KMS-11 (cell line): ENCODE measurements at regions not wholly inside any gene's neighbourhood (a gene's known extent, or its start where the extent isn't known, plus 50 kb on each side); places are given as distances from the start of the nearest gene placed in this dataset.
A peak's percentile ranks its signal among the peaks of the same experiment; 100 is the strongest.

ENCODE experiments used
- H2AFZ ChIP-seq: fragments of 200-600 bp; sonication (generic); 2 replicates; pipeline ENCODE4 v1.6.1; 2016; ENCODE audit warnings: antibody characterized with exemption, mixed run types, low read depth
- H3K27ac ChIP-seq: fragments of 200-600 bp; sonication (generic); 2 replicates; pipeline ENCODE4 v1.6.1; 2016; ENCODE audit warnings: mild to moderate bottlenecking, mixed run types
- H3K27me3 ChIP-seq: fragments of 200-600 bp; sonication (generic); 2 replicates; pipeline ENCODE4 v1.6.1; 2017; ENCODE audit warnings: mild to moderate bottlenecking, low read depth, mixed run types, moderate library complexity; ENCODE audit not compliant: insufficient read depth
- H3K36me3 ChIP-seq: fragments of 200-600 bp; sonication (generic); 2 replicates; pipeline ENCODE4 v1.6.1; 2017; ENCODE audit warnings: mild to moderate bottlenecking, mixed run types; ENCODE audit not compliant: insufficient read depth
- H3K4me1 ChIP-seq: fragments of 200-600 bp; sonication (generic); 2 replicates; pipeline ENCODE4 v1.6.1; 2016; ENCODE audit warnings: mild to moderate bottlenecking, low read depth, mixed run types; ENCODE audit not compliant: poor library complexity, severe bottlenecking
- H3K4me2 ChIP-seq: fragments of 200-600 bp; sonication (generic); 2 replicates; pipeline ENCODE4 v1.7.0; 2016; ENCODE audit warnings: mild to moderate bottlenecking, mixed run types
- H3K4me3 ChIP-seq: fragments of 200-600 bp; sonication (generic); IDR thresholded peaks from 2 replicates; pipeline ENCODE4 v1.6.1; 2017; ENCODE audit warnings: low read depth, low read length, mixed read lengths; ENCODE audit not compliant: insufficient read depth
- H3K79me2 ChIP-seq: fragments of 200-600 bp; sonication (generic); 2 replicates; pipeline ENCODE4 v1.6.1; 2016; ENCODE audit warnings: low read depth, mixed run types; ENCODE audit not compliant: insufficient read depth
- H3K9ac ChIP-seq: fragments of 200-600 bp; sonication (generic); 2 replicates; pipeline ENCODE4 v1.6.1; 2016; ENCODE audit warnings: mild to moderate bottlenecking, mixed run types
- H4K20me1 ChIP-seq: fragments of 200-600 bp; sonication (generic); 2 replicates; pipeline ENCODE4 v1.6.1; 2016; ENCODE audit warnings: mild to moderate bottlenecking, mixed run types; ENCODE audit not compliant: insufficient read depth
- CTCF ChIP-seq: fragments of 200-600 bp; sonication (generic); conservative IDR thresholded peaks from 2 replicates; pipeline ENCODE4 v1.6.1; 2017; ENCODE audit warnings: low read depth, mild to moderate bottlenecking, antibody characterized with exemption, low read length, moderate library complexity, mixed read lengths

DNA sequence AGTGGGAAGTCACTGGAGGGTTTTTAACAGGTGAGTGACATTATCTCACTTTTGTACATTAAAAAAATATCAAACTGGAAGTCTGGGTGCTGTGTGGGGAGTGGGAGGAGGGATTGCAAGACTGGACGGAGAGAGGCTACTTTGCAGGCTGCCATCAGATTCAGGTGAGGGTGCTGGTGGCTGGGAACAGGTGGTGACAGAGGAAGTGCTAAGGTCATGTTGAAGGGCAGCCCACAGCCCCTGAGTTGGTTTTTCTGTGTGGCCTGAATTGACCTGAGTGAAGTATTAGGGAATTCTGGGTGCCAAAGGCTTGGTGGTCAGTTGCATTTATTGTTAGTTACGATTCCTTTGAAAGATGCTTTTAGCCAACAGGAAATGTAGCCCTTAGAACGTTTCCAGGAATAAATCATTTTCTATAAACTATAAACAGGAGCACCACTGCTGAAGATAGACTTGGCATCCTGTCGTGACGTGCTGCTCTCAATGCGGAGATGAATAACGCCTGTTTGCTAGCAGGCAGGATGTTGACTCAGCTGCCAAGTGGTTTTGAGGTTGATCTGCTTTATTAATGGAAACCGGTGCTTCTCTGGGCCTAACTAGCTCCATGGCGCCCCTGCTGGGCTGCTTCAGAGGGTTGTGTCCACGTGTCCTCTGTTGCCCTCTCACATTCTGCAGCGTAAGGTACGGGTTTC is 707.5 kb upstream of the TMEM132C start:
- Histone ChIP-seq H3K4me3 (no peak overlapping the region), H3K36me3 (no peaks in the 10 kb centered on the region), H3K9ac (peak overlapping the region; percentile 35; the same call in 1 of the 2 replicates), H3K27ac (peak overlapping the region; percentile 83), H2AFZ (peak overlapping the region; percentile 67), H3K27me3 (no peaks in the 10 kb centered on the region), H3K4me1 (peaks cover 49% of the 10 kb centered on the region), H3K4me2 (peak overlapping the region; percentile 57; the same call in 1 of the 2 replicates), H3K79me2 (no peaks in the 10 kb centered on the region), H4K20me1 (no peaks in the 10 kb centered on the region)
- TF ChIP-seq CTCF = peak; percentile 67

DNA sequence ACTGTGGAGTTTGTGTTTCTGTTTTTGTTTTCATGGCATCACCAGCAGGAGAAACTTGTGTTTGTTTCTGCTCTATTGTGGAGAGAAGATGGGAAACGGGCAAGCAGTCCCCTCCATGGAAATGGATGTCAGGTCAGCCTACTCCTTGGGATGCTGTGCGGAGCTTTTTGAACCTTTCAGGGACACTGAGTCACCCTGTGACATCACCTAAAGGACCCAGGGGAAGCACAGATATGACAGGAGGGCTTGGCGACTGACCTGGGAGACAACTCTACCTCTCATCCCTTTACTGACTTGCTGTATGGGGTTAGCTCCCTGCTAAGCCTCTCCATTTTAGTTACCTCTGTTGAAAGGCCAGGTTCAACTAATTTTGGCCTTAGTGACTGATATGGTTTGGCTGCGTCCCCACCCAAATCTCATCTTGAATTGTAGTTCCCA is 706.9 kb upstream of the TMEM132C start:
- Histone ChIP-seq H4K20me1 (no peaks in the 10 kb centered on the region), H3K27me3 (no peaks in the 10 kb centered on the region), H3K9ac (no peak overlapping the region; the same call in 1 of the 2 replicates), H2AFZ (peak overlapping the region; percentile 67), H3K4me2 (peak overlapping the region; percentile 57; the same call in 1 of the 2 replicates), H3K36me3 (no peaks in the 10 kb centered on the region), H3K27ac (peak overlapping the region; percentile 83), H3K79me2 (no peaks in the 10 kb centered on the region), H3K4me1 (peaks cover 46% of the 10 kb centered on the region), H3K4me3 (no peak overlapping the region)
- peak; percentile 23 for TF ChIP-seq CTCF

DNA sequence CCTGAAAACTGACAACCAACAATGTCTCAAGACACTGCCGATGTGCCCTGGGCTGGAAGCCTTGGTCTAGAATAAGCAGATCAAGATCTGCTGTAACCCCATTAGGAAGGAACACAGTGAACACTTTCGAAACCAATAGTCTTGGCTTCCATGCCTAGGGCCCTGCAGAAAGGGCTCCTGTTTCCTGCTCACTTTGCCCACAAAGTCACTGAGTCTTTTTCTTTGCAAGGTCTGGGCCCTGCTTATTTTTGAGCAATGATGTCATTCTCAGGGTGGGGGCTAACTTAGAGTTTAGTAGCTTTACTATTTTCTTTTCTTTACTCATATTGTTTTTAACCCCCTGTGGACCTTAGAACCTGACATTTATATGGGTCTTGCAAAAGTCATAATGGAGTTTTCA is 704.2 kb upstream of the TMEM132C start:
- Histone ChIP-seq H3K4me2 (no peak overlapping the region), H2AFZ (no peak overlapping the region), H3K4me1 (peaks cover 21% of the 10 kb centered on the region), H3K79me2 (no peaks in the 10 kb centered on the region), H3K36me3 (no peaks in the 10 kb centered on the region), H3K4me3 (no peak overlapping the region), H4K20me1 (no peaks in the 10 kb centered on the region), H3K27ac (no peak overlapping the region), H3K27me3 (no peaks in the 10 kb centered on the region), H3K9ac (no peak overlapping the region)
- TF ChIP-seq CTCF = no peak

- TF ChIP-seq CTCF = no peak
These were observed 701.7 kb upstream of the TMEM132C start for GRCh38 chr12:127565241-127565640.

More at GRCh38 chr12:127565241-127565640, 701.7 kb upstream of the TMEM132C start:
- no peak overlapping the region for H3K9ac ChIP-seq
- no peaks in the 10 kb centered on the region for H3K27me3 ChIP-seq
- no peaks in the 10 kb centered on the region for H4K20me1 ChIP-seq
- no peak overlapping the region for H3K4me2 ChIP-seq
- no peak overlapping the region for H3K4me3 ChIP-seq
- no peaks in the 10 kb centered on the region for H3K36me3 ChIP-seq
- no peaks in the 10 kb centered on the region for H3K4me1 ChIP-seq
- H2AFZ ChIP-seq = no peak overlapping the region
- no peak overlapping the region for H3K27ac ChIP-seq
- no peaks in the 10 kb centered on the region for H3K79me2 ChIP-seq
